Keratinocyte (primary cell): ENCODE measurements at regions not wholly inside any gene's neighbourhood (a gene's known extent, or its start where the extent isn't known, plus 50 kb on each side); places are given as distances from the start of the nearest gene placed in this dataset.

Source experiments
- EZH2 ChIP-seq: IDR thresholded peaks from one replicate; pipeline ENCODE4 v1.6.1; 2012; ENCODE audit warnings: inconsistent platforms, mild to moderate bottlenecking, low read length, moderate library complexity
- TF ChIP-seq, protein P1 (sequence below), 3 experiments: IDR thresholded peaks in 1 of 3; conservative IDR thresholded peaks in 1 of 3; optimal IDR thresholded peaks in 1 of 3; 2 replicates in 2 of 3; 3 replicates in 1 of 3; pipeline versions ENCODE3 to v1.5.1; 2011; ENCODE audit warnings: low read length in 3 of 3, mild to moderate bottlenecking in 3 of 3, moderate library complexity in 2 of 3, control low read depth in 1 of 3, inconsistent platforms in 1 of 3; ENCODE audit not compliant: insufficient read depth in 2 of 3; ENCODE audit errors: extremely low read depth in 1 of 3

DNA sequence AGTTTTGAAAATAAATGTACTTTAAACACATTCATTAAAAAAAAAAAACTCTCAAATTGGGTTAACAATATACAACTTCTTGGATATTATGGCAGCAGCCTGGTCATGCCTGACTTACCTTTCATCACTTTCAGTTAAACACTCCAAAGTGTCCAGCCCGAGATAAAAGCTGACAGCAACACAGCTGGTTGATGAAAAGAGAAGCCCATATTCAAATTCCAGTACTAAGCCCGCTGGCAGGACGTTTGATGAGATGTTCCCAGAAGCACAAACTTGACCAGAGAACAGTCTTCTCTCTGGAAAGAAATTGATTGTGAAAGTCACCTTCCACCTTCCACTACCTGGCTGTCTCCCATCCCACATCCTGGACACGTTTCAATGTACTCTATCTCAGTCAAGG, 586.3 kb downstream of the TDRD15 start:
- TF ChIP-seq, protein P1, sequence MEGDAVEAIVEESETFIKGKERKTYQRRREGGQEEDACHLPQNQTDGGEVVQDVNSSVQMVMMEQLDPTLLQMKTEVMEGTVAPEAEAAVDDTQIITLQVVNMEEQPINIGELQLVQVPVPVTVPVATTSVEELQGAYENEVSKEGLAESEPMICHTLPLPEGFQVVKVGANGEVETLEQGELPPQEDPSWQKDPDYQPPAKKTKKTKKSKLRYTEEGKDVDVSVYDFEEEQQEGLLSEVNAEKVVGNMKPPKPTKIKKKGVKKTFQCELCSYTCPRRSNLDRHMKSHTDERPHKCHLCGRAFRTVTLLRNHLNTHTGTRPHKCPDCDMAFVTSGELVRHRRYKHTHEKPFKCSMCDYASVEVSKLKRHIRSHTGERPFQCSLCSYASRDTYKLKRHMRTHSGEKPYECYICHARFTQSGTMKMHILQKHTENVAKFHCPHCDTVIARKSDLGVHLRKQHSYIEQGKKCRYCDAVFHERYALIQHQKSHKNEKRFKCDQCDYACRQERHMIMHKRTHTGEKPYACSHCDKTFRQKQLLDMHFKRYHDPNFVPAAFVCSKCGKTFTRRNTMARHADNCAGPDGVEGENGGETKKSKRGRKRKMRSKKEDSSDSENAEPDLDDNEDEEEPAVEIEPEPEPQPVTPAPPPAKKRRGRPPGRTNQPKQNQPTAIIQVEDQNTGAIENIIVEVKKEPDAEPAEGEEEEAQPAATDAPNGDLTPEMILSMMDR (optimal IDR thresholded peaks at IDR 0.05 in 1 of 3, IDR thresholded peaks at IDR 0.05 in 1 of 3, conservative IDR thresholded peaks at IDR 0.05 in 1 of 3; ENCODE audit: extremely low read depth in 1 of 3, insufficient read depth in 2 of 3, low read length in 3 of 3) = no peak
- no peak for TF ChIP-seq EZH2
